Thyroid gland (tissue), 4 donors: ENCODE measurements at regions not wholly inside any gene's neighbourhood (a gene's known extent, or its start where the extent isn't known, plus 50 kb on each side); places are given as distances from the start of the nearest gene placed in this dataset.

Experiments used
- POLR2A ChIP-seq, 2 donors: fragments of 450-650 bp; IDR thresholded peaks; one replicate each; pipeline ENCODE4 v1.6.1; 2017; ENCODE audit warnings: antibody characterized with exemption in 2 of 2, mild to moderate bottlenecking in 2 of 2, moderate library complexity in 1 of 2
- TF ChIP-seq, protein P1 (sequence below), 6 experiments: fragments of 200-600 bp in 3 of 6; fragments of 450-650 bp in 3 of 6; sonication (generic) in 3 of 6; IDR thresholded peaks; one replicate each; pipeline ENCODE4 v1.5.1; 2016 to 2019; ENCODE audit warnings: antibody characterized with exemption in 6 of 6, mild to moderate bottlenecking in 2 of 6, inconsistent platforms in 1 of 6, moderate library complexity in 1 of 6

- TF ChIP-seq, protein P1, sequence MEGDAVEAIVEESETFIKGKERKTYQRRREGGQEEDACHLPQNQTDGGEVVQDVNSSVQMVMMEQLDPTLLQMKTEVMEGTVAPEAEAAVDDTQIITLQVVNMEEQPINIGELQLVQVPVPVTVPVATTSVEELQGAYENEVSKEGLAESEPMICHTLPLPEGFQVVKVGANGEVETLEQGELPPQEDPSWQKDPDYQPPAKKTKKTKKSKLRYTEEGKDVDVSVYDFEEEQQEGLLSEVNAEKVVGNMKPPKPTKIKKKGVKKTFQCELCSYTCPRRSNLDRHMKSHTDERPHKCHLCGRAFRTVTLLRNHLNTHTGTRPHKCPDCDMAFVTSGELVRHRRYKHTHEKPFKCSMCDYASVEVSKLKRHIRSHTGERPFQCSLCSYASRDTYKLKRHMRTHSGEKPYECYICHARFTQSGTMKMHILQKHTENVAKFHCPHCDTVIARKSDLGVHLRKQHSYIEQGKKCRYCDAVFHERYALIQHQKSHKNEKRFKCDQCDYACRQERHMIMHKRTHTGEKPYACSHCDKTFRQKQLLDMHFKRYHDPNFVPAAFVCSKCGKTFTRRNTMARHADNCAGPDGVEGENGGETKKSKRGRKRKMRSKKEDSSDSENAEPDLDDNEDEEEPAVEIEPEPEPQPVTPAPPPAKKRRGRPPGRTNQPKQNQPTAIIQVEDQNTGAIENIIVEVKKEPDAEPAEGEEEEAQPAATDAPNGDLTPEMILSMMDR (IDR thresholded peaks at IDR 0.05), result no peak
- TF ChIP-seq POLR2A (IDR thresholded peaks at IDR 0.05), result no peak
These were observed 86.6 kb upstream of the BMP2 start for GRCh38 chr20:6680854-6681253.
